Endothelial cell (in vitro differentiated cells): ENCODE measurements at regions not wholly inside any gene's neighbourhood (a gene's known extent, or its start where the extent isn't known, plus 50 kb on each side); places are given as distances from the start of the nearest gene placed in this dataset.

ENCODE experiments used
- DNase-seq: peaks from one replicate; pipeline ENCODE4 v3.0.0; 2021; ENCODE audit warnings: low spot score
- H3K27ac Mint-ChIP-seq: one replicate; pipeline ENCODE4 v1.8.0; 2021; ENCODE audit warnings: mixed read lengths, inconsistent platforms; ENCODE audit not compliant: unreplicated experiment
- H3K27me3 Mint-ChIP-seq: one replicate; pipeline ENCODE4 v1.8.0; 2021; ENCODE audit warnings: mild to moderate bottlenecking, moderate library complexity, mixed read lengths, inconsistent platforms; ENCODE audit not compliant: unreplicated experiment
- H3K36me3 Mint-ChIP-seq: one replicate; pipeline ENCODE4 v1.8.0; 2021; ENCODE audit warnings: mild to moderate bottlenecking, low read depth, mixed read lengths, inconsistent platforms; ENCODE audit not compliant: unreplicated experiment
- H3K4me1 Mint-ChIP-seq: one replicate; pipeline ENCODE4 v1.8.0; 2021; ENCODE audit warnings: mild to moderate bottlenecking, mixed read lengths, inconsistent platforms; ENCODE audit not compliant: unreplicated experiment
- H3K4me3 Mint-ChIP-seq: one replicate; pipeline ENCODE4 v1.8.0; 2021; ENCODE audit warnings: mild to moderate bottlenecking, mixed read lengths, inconsistent platforms; ENCODE audit not compliant: unreplicated experiment
- H3K9me3 Mint-ChIP-seq: one replicate; pipeline ENCODE4 v1.8.0; 2021; ENCODE audit warnings: mixed read lengths, inconsistent platforms; ENCODE audit not compliant: unreplicated experiment
- CTCF ChIP-seq: fragments of 200-600 bp; sonication (generic); IDR thresholded peaks from one replicate; pipeline ENCODE4 v1.5.0; 2021; ENCODE audit warnings: antibody characterized with exemption; ENCODE audit not compliant: unreplicated experiment

- no peak for DNase-seq
- H3K27ac Mint-ChIP-seq, result no peak overlapping the region
- no peaks in the 10 kb centered on the region for H3K9me3 Mint-ChIP-seq
- no peaks in the 10 kb centered on the region for H3K4me1 Mint-ChIP-seq
- H3K4me3 Mint-ChIP-seq, result no peak overlapping the region
- no peaks in the 10 kb centered on the region for H3K36me3 Mint-ChIP-seq
- H3K27me3 Mint-ChIP-seq, result no peaks in the 10 kb centered on the region
- no peak for TF ChIP-seq CTCF
These were observed 276.2 kb downstream of the NPIPA8 start for GRCh38 chr16:18060351-18060750.

GRCh38 chr16:18059577-18059976, 277.0 kb downstream of the NPIPA8 start:
- TF ChIP-seq CTCF, result no peak
- Mint-ChIP-seq H3K4me3 (no peak overlapping the region), H3K36me3 (no peaks in the 10 kb centered on the region), H3K4me1 (no peaks in the 10 kb centered on the region), H3K27me3 (no peaks in the 10 kb centered on the region), H3K9me3 (no peaks in the 10 kb centered on the region), H3K27ac (no peak overlapping the region)
- DNase-seq, result no peak

- no peak for TF ChIP-seq CTCF
- no peaks in the 10 kb centered on the region for H3K9me3 Mint-ChIP-seq
- DNase-seq, result no peak
- H3K27ac Mint-ChIP-seq, result no peak overlapping the region
- no peaks in the 10 kb centered on the region for H3K36me3 Mint-ChIP-seq
- no peaks in the 10 kb centered on the region for H3K4me1 Mint-ChIP-seq
- H3K4me3 Mint-ChIP-seq, result no peak overlapping the region
- no peaks in the 10 kb centered on the region for H3K27me3 Mint-ChIP-seq
These were observed 277.4 kb downstream of the NPIPA8 start for GRCh38 chr16:18059089-18059488.

DNA sequence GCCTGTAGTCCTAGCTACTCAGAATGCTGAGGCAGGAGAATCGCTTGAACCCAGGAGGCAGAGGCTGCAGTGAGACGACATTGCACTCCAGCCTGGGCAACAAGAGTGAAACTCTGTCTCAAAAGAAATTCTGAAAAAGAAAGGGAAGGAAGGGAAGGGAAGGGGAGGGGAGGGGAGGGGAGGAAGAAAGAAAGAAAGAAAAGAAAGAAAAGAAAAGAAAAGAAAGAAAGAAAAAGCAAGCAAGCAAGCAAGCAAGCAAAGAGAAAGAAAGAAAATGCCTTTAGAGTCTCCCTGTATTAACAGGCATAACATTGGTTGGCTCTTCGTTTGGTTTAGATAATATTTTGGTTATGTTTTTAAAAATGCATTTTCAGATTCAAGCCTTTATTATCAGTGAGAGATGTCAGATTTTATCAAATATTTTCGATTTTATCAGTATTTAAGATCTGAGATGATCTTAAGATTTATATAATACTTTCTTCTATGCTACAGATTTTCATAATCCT, 281.1 kb downstream of the NPIPA8 start:
- Mint-ChIP-seq H3K4me1 (no peaks in the 10 kb centered on the region), H3K27ac (no peak overlapping the region), H3K27me3 (peaks cover under 1% of the 10 kb centered on the region), H3K36me3 (no peaks in the 10 kb centered on the region), H3K4me3 (no peak overlapping the region), H3K9me3 (no peaks in the 10 kb centered on the region)
- no peak for DNase-seq
- TF ChIP-seq CTCF, result no peak

- no peaks in the 10 kb centered on the region for H3K36me3 Mint-ChIP-seq
These were observed 285.8 kb downstream of the NPIPA8 start for GRCh38 chr16:18050777-18051176.

More at GRCh38 chr16:18050777-18051176, 285.8 kb downstream of the NPIPA8 start:
- Mint-ChIP-seq H3K4me1 (no peaks in the 10 kb centered on the region), H3K27me3 (peaks cover 6% of the 10 kb centered on the region), H3K4me3 (no peak overlapping the region), H3K27ac (no peak overlapping the region), H3K9me3 (no peaks in the 10 kb centered on the region)
- no peak for DNase-seq
- TF ChIP-seq CTCF, result no peak
